ENCODE measurements at regions not wholly inside any gene's neighbourhood (a gene's known extent, or its start where the extent isn't known, plus 50 kb on each side); places are given as distances from the start of the nearest gene placed in this dataset.

DNA sequence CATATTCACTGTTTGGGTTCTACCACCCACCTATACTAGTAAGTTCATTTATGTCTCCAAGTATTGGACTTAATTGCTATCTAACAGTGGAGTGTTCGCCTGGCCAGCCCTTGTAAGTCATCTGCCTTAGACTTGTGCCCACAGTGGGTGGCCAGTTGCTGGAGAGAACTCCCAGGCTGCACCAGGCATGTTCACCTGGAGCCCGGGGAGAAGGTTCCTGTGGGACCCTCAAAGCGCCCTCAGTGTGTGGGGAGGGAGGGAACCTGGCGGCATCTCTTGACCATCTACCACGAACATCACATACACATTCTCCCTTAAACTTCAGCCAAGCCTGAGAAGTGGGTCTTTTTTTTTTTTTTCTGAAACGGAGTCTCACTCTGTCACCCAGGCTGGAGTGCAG is 138.1 kb downstream of the CPZ start:
- Histone ChIP-seq H3K27me3 (ENCODE audit: control insufficient read depth, insufficient read depth, low read length) (no peaks in the 10 kb centered on the region), H3K27ac (ENCODE audit: low read length) (no peak overlapping the region), H3K4me1 (ENCODE audit: control insufficient read depth, insufficient read depth, low read length) (no peaks in the 10 kb centered on the region), H3K4me3 (ENCODE audit: low read depth in 2 of 2, low read length in 2 of 2) (no peak overlapping the region), H3K36me3 (ENCODE audit: control insufficient read depth, insufficient read depth, low read length) (no peaks in the 10 kb centered on the region), H3K9me3 (ENCODE audit: control insufficient read depth, insufficient read depth, low read depth, low read length) (no peaks in the 10 kb centered on the region)
- TF ChIP-seq, protein P1, sequence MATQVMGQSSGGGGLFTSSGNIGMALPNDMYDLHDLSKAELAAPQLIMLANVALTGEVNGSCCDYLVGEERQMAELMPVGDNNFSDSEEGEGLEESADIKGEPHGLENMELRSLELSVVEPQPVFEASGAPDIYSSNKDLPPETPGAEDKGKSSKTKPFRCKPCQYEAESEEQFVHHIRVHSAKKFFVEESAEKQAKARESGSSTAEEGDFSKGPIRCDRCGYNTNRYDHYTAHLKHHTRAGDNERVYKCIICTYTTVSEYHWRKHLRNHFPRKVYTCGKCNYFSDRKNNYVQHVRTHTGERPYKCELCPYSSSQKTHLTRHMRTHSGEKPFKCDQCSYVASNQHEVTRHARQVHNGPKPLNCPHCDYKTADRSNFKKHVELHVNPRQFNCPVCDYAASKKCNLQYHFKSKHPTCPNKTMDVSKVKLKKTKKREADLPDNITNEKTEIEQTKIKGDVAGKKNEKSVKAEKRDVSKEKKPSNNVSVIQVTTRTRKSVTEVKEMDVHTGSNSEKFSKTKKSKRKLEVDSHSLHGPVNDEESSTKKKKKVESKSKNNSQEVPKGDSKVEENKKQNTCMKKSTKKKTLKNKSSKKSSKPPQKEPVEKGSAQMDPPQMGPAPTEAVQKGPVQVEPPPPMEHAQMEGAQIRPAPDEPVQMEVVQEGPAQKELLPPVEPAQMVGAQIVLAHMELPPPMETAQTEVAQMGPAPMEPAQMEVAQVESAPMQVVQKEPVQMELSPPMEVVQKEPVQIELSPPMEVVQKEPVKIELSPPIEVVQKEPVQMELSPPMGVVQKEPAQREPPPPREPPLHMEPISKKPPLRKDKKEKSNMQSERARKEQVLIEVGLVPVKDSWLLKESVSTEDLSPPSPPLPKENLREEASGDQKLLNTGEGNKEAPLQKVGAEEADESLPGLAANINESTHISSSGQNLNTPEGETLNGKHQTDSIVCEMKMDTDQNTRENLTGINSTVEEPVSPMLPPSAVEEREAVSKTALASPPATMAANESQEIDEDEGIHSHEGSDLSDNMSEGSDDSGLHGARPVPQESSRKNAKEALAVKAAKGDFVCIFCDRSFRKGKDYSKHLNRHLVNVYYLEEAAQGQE (IDR thresholded peaks at IDR 0.05; ENCODE audit: insufficient read depth in 1 of 2, low read depth in 2 of 2, low read length in 1 of 2): no peak
- TF ChIP-seq SIN3A (IDR thresholded peaks at IDR 0.05; ENCODE audit: borderline replicate concordance, insufficient read depth, low read depth, low read length) (no peak), TCF7L2 (IDR thresholded peaks at IDR 0.05; ENCODE audit: low read depth, low read length) (no peak), CTCF (IDR thresholded peaks at IDR 0.05) (no peak), POLR2AphosphoS5 (IDR thresholded peaks at IDR 0.05; ENCODE audit: low read depth, low read length) (no peak)
- DNase-seq (ENCODE audit: low read depth, low spot score): no peak
- POLR2A ChIA-PET: no interaction called here
- in situ Hi-C loops (cut with HindIII; ENCODE audit: low pct_unique_long_range_greater_than_20kb, low sequenced_read_pairs) (no loop called here), intact Hi-C loops (cut with micrococcal nuclease; ENCODE audit: unreplicated experiment) (no loop called here)
- no TSS peak for BruUV-seq (replicated peaks)
- ATAC-seq: no peak
- CTCF ChIA-PET: no interaction called here

DNA sequence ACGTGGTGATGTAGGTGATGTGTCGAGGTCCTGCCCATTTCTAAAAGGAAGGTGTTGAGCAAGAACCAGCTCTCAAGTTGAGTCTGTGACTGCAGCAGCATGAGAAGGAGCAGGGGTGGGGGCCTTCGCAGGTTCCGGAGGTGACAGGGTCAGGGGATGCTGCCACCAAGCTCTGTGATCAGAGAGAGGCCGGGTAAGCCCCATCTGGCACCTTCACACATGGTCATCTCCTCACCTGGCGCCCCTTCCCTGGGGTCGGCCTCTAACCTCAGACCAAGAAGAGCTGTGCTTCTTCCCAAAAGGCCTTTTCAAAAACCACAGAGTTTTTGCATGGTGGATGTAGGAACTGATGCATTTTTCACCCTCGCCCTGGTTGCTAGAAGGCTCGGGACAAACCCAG is 137.6 kb downstream of the CPZ start:
- H3K4me3 ChIP-seq (ENCODE audit: low read depth in 2 of 2, low read length in 2 of 2): no peak overlapping the region
- in situ Hi-C loops (cut with HindIII; ENCODE audit: low pct_unique_long_range_greater_than_20kb, low sequenced_read_pairs): no loop called here
- no peak overlapping the region for H3K27ac ChIP-seq (ENCODE audit: low read length)
- ATAC-seq (no peak), DNase-seq (ENCODE audit: low read depth, low spot score) (no peak)
- no TSS peak for BruUV-seq (replicated peaks)
- H3K4me1 ChIP-seq (ENCODE audit: control insufficient read depth, insufficient read depth, low read length): no peaks in the 10 kb centered on the region
- CTCF ChIA-PET: no interaction called here
- no peaks in the 10 kb centered on the region for H3K9me3 ChIP-seq (ENCODE audit: control insufficient read depth, insufficient read depth, low read depth, low read length)
- H3K27me3 ChIP-seq (ENCODE audit: control insufficient read depth, insufficient read depth, low read length): no peaks in the 10 kb centered on the region
- intact Hi-C loops (cut with micrococcal nuclease; ENCODE audit: unreplicated experiment): no loop called here
- POLR2A ChIA-PET: no interaction called here
- TF ChIP-seq POLR2AphosphoS5 (IDR thresholded peaks at IDR 0.05; ENCODE audit: low read depth, low read length) (no peak), CTCF (IDR thresholded peaks at IDR 0.05) (no peak), SIN3A (IDR thresholded peaks at IDR 0.05; ENCODE audit: borderline replicate concordance, insufficient read depth, low read depth, low read length) (no peak), TCF7L2 (IDR thresholded peaks at IDR 0.05; ENCODE audit: low read depth, low read length) (no peak)
- TF ChIP-seq, protein P1 (IDR thresholded peaks at IDR 0.05; ENCODE audit: insufficient read depth in 1 of 2, low read depth in 2 of 2, low read length in 1 of 2): no peak
- H3K36me3 ChIP-seq (ENCODE audit: control insufficient read depth, insufficient read depth, low read length): no peaks in the 10 kb centered on the region
